ENCODE measurements at regions not wholly inside any gene's neighbourhood (a gene's known extent, or its start where the extent isn't known, plus 50 kb on each side); places are given as distances from the start of the nearest gene placed in this dataset.

DNA sequence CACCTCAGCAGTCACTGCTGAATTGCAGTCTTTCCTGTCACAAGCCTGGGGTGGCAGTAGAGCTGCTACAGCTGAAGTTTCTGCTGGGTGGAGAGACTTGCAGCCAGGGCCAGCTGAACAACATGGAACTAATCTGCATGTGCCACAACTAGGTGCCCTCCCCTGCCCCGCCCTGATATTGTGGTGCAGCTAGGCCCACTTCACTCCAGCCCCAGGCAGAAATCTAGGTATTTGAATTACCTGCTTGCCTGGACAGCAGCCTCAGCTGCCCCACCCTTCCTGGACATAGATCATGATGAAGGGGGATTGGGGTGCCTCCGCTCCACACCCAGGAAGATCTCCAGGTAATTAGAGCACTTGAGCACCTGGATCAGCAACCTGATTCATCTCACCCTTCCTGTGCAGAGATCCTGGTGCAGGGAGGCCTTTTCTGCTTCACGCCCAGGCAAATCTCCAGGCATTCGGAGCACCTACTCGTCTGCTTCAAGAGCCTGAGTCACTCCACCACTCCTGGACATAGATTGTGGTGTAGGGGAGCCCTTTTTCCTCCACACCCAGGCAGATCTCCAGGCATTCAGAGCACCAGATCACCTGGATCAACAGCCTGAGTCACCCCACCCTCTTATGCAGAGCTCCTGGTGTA is 477.0 kb downstream of the SOX5 start:
- H3K36me3 ChIP-seq (ENCODE audit: insufficient read depth, low read length): no peaks in the 10 kb centered on the region
- no peak overlapping the region for H3K4me2 ChIP-seq (ENCODE audit: low read depth, low read length, poor library complexity, severe bottlenecking)
- H3K9ac ChIP-seq (ENCODE audit: low read depth, low read length, poor library complexity, severe bottlenecking): no peak overlapping the region
- no peak overlapping the region for H2AFZ ChIP-seq (ENCODE audit: low read length)
- H3K4me1 ChIP-seq (ENCODE audit: insufficient read depth, low read length, poor library complexity, severe bottlenecking): no peaks in the 10 kb centered on the region
- no peaks in the 10 kb centered on the region for H3K27me3 ChIP-seq (ENCODE audit: insufficient read depth, low read length, poor library complexity, severe bottlenecking)
- no peak overlapping the region for H3K4me3 ChIP-seq (ENCODE audit: low read length, poor library complexity, severe bottlenecking)
- TF ChIP-seq CTCF (conservative IDR thresholded peaks at IDR 0.05; ENCODE audit: low read length) (no peak; the same call in 1 of the 2 replicates), EZH2phosphoT487 (IDR thresholded peaks at IDR 0.05; ENCODE audit: borderline replicate concordance) (no peak)
- no peaks in the 10 kb centered on the region for H3K9me2 ChIP-seq (replicated peaks; ENCODE audit: low read depth, low read length)
- no peaks in the 10 kb centered on the region for H3F3A ChIP-seq (ENCODE audit: low read depth)
- no peaks in the 10 kb centered on the region for H4K20me1 ChIP-seq (ENCODE audit: insufficient read depth, low read length, poor library complexity, severe bottlenecking)
- H3K9me3 ChIP-seq (ENCODE audit: insufficient read depth, low read depth, low read length): no peaks in the 10 kb centered on the region
- no peaks in the 10 kb centered on the region for H3K79me2 ChIP-seq (ENCODE audit: insufficient read depth, low read length)

GRCh38 chr12:23473071-23473470 is 476.4 kb downstream of the SOX5 start:
- H3K9me3 ChIP-seq (ENCODE audit: insufficient read depth, low read depth, low read length): no peaks in the 10 kb centered on the region
- H3K4me3 ChIP-seq (ENCODE audit: low read length, poor library complexity, severe bottlenecking): no peak overlapping the region
- no peak overlapping the region for H2AFZ ChIP-seq (ENCODE audit: low read length)
- no peak overlapping the region for H3K4me2 ChIP-seq (ENCODE audit: low read depth, low read length, poor library complexity, severe bottlenecking)
- H3K9me2 ChIP-seq (replicated peaks; ENCODE audit: low read depth, low read length): no peaks in the 10 kb centered on the region
- H3K4me1 ChIP-seq (ENCODE audit: insufficient read depth, low read length, poor library complexity, severe bottlenecking): no peaks in the 10 kb centered on the region
- no peaks in the 10 kb centered on the region for H3K27me3 ChIP-seq (ENCODE audit: insufficient read depth, low read length, poor library complexity, severe bottlenecking)
- H3K9ac ChIP-seq (ENCODE audit: low read depth, low read length, poor library complexity, severe bottlenecking): no peak overlapping the region
- TF ChIP-seq EZH2phosphoT487 (IDR thresholded peaks at IDR 0.05; ENCODE audit: borderline replicate concordance): no peak
- no peaks in the 10 kb centered on the region for H3K36me3 ChIP-seq (ENCODE audit: insufficient read depth, low read length)
- no peaks in the 10 kb centered on the region for H3F3A ChIP-seq (ENCODE audit: low read depth)
- H4K20me1 ChIP-seq (ENCODE audit: insufficient read depth, low read length, poor library complexity, severe bottlenecking): no peaks in the 10 kb centered on the region
- no peaks in the 10 kb centered on the region for H3K79me2 ChIP-seq (ENCODE audit: insufficient read depth, low read length)

DNA sequence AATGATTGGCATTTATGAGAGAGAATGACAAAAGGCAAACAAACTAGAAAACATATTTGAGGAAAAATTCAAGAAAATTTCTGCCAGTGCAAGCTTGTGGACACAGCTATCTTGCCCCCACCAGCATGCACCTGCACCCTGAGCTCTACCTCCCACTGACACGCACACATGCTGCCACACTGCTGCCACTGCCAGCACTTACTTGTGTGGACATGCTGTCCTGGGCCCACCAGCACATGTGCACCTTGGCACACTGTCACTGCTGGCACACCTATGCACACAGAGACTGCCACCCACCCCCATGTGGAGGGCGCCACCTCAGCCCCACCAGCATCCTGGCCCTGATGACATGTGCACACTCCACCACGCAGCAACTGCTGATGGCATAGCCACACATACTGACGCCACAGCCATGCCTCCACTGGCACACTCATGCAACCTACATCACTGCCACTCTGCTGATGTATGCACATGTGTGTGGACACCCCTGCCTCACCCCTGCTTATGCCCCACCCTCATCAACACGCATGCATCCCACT is 475.0 kb downstream of the SOX5 start:
- no peaks in the 10 kb centered on the region for H3F3A ChIP-seq (ENCODE audit: low read depth)
- no peaks in the 10 kb centered on the region for H3K27me3 ChIP-seq (ENCODE audit: insufficient read depth, low read length, poor library complexity, severe bottlenecking)
- H3K4me3 ChIP-seq (ENCODE audit: low read length, poor library complexity, severe bottlenecking): no peak overlapping the region
- no peaks in the 10 kb centered on the region for H3K4me1 ChIP-seq (ENCODE audit: insufficient read depth, low read length, poor library complexity, severe bottlenecking)
- TF ChIP-seq EZH2phosphoT487 (IDR thresholded peaks at IDR 0.05; ENCODE audit: borderline replicate concordance): no peak
- no peak overlapping the region for H3K4me2 ChIP-seq (ENCODE audit: low read depth, low read length, poor library complexity, severe bottlenecking)
- no peaks in the 10 kb centered on the region for H3K9me3 ChIP-seq (ENCODE audit: insufficient read depth, low read depth, low read length)
- H3K9ac ChIP-seq (ENCODE audit: low read depth, low read length, poor library complexity, severe bottlenecking): no peak overlapping the region
- H3K79me2 ChIP-seq (ENCODE audit: insufficient read depth, low read length): no peaks in the 10 kb centered on the region
- H3K9me2 ChIP-seq (replicated peaks; ENCODE audit: low read depth, low read length): no peaks in the 10 kb centered on the region
- no peaks in the 10 kb centered on the region for H4K20me1 ChIP-seq (ENCODE audit: insufficient read depth, low read length, poor library complexity, severe bottlenecking)
- H2AFZ ChIP-seq (ENCODE audit: low read length): no peak overlapping the region
- H3K36me3 ChIP-seq (ENCODE audit: insufficient read depth, low read length): no peaks in the 10 kb centered on the region

Data from Loucy (cell line).